ENCODE measurements at regions not wholly inside any gene's neighbourhood (a gene's known extent, or its start where the extent isn't known, plus 50 kb on each side); places are given as distances from the start of the nearest gene placed in this dataset.

GRCh38 chr16:52855463-52855862, 197.2 kb downstream of the CHD9NB start:
- no peak for DNase-seq (ENCODE audit: low spot score)
- Histone ChIP-seq H3K36me3 (no peaks in the 10 kb centered on the region), H3K9me3 (peaks cover 4 to 19% of the 10 kb centered on the region in 2 donors), H3K4me1 (no peaks in the 10 kb centered on the region), H3K27me3 (no peaks in the 10 kb centered on the region), H3K4me3 (no peak overlapping the region), H3K27ac (no peak overlapping the region)
- no peak for TF ChIP-seq CTCF (IDR thresholded peaks at IDR 0.05)

GRCh38 chr16:52852978-52853377, 199.7 kb downstream of the CHD9NB start:
- no peak overlapping the region for H3K4me3 ChIP-seq
- no peaks in the 10 kb centered on the region for H3K4me1 ChIP-seq
- TF ChIP-seq CTCF (IDR thresholded peaks at IDR 0.05), result no peak
- H3K27ac ChIP-seq, result no peak overlapping the region
- peaks cover 7 to 34% of the 10 kb centered on the region in 2 donors for H3K9me3 ChIP-seq
- no peaks in the 10 kb centered on the region for H3K36me3 ChIP-seq
- no peak for DNase-seq (ENCODE audit: low spot score)
- no peaks in the 10 kb centered on the region for H3K27me3 ChIP-seq

- H3K9me3 ChIP-seq, result peaks cover 7 to 43% of the 10 kb centered on the region in 2 donors
- no peaks in the 10 kb centered on the region for H3K4me1 ChIP-seq
- no peaks in the 10 kb centered on the region for H3K27me3 ChIP-seq
- no peak overlapping the region for H3K27ac ChIP-seq
- H3K36me3 ChIP-seq, result no peaks in the 10 kb centered on the region
- H3K4me3 ChIP-seq, result no peak overlapping the region
- DNase-seq (ENCODE audit: low spot score), result no peak
- TF ChIP-seq CTCF (IDR thresholded peaks at IDR 0.05), result no peak
Observed at GRCh38 chr16:52851211-52851740, 201.4 kb downstream of the CHD9NB start.

GRCh38 chr16:52843381-52843780, 209.3 kb downstream of the CHD9NB start:
- Histone ChIP-seq H3K27ac (no peak overlapping the region), H3K36me3 (no peaks in the 10 kb centered on the region), H3K27me3 (no peaks in the 10 kb centered on the region), H3K4me1 (no peaks in the 10 kb centered on the region), H3K9me3 (peaks cover 0 to 14% of the 10 kb centered on the region in 2 donors), H3K4me3 (no peak overlapping the region)
- TF ChIP-seq CTCF (IDR thresholded peaks at IDR 0.05), result no peak
- no peak for DNase-seq (ENCODE audit: low spot score)

GRCh38 chr16:52837251-52837650, 215.4 kb downstream of the CHD9NB start:
- Histone ChIP-seq H3K9me3 (no peaks in the 10 kb centered on the region), H3K4me3 (no peak overlapping the region), H3K27ac (no peak overlapping the region), H3K27me3 (no peaks in the 10 kb centered on the region), H3K4me1 (no peaks in the 10 kb centered on the region), H3K36me3 (no peaks in the 10 kb centered on the region)
- TF ChIP-seq CTCF (IDR thresholded peaks at IDR 0.05), result no peak
- DNase-seq (ENCODE audit: low spot score), result no peak
